ENCODE measurements at regions not wholly inside any gene's neighbourhood (a gene's known extent, or its start where the extent isn't known, plus 50 kb on each side); places are given as distances from the start of the nearest gene placed in this dataset.

- TF ChIP-seq CTCF (IDR thresholded peaks at IDR 0.05): no peak
- TF ChIP-seq EZH2 (IDR thresholded peaks at IDR 0.05): no peak
Measured at GRCh38 chr18:39607034-39607433, 2041.4 kb upstream of the CELF4 start.
